ENCODE measurements at regions not wholly inside any gene's neighbourhood (a gene's known extent, or its start where the extent isn't known, plus 50 kb on each side); places are given as distances from the start of the nearest gene placed in this dataset.

DNA sequence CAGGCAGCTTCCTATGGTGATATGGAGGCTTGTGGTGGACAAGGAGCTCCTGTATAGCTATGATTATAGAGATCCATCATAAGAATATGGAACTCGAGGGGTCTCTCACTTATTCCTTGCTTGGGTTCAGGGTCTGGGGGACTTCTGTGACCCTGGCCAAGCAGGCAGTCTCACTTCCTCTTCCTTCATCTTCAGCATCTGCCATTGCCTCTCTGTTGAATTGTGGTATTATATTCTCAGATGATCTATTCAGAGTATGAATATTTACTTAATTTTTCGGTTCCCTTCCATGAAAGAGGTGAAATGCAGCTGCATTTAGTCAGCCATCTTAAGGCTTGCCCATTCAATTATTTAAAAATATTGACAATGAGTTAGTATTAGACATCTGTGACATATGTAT is 292.9 kb downstream of the SPIN4 start:
- Histone ChIP-seq H3K79me2 (ENCODE audit: control insufficient read depth, insufficient read depth, low read length) (no peaks in the 10 kb centered on the region), H3K4me3 (no peak overlapping the region), H3K4me2 (ENCODE audit: insufficient read depth, low read length) (no peak overlapping the region), H3K9me3 (replicated peaks; ENCODE audit: control insufficient read depth, insufficient read depth, low read depth, low read length) (no peaks in the 10 kb centered on the region), H3K4me1 (replicated peaks in 1 of 2; ENCODE audit: control insufficient read depth in 2 of 2, insufficient read depth in 2 of 2, low read length in 2 of 2) (no peaks in the 10 kb centered on the region), H4K20me1 (replicated peaks; ENCODE audit: control insufficient read depth, insufficient read depth, low read length) (no peaks in the 10 kb centered on the region), H2AFZ (ENCODE audit: low read depth, low read length) (no peak overlapping the region), H3K36me3 (ENCODE audit: control insufficient read depth, insufficient read depth, low read length) (no peaks in the 10 kb centered on the region), H3K9me1 (ENCODE audit: control insufficient read depth, insufficient read depth, low read length) (no peaks in the 10 kb centered on the region), H3K27ac (ENCODE audit: extremely low read depth, low read depth, low read length) (no peak overlapping the region), H3K9ac (ENCODE audit: insufficient read depth in 1 of 2, low read depth in 2 of 2, low read length in 2 of 2) (no peak overlapping the region), H3K27me3 (ENCODE audit: control insufficient read depth in 2 of 2, insufficient read depth in 2 of 2, low read length in 2 of 2) (no peaks in the 10 kb centered on the region)
- TF ChIP-seq KLF10 (CRISPR knock-in tag; IDR thresholded peaks at IDR 0.05), result no peak
- TF ChIP-seq, protein P1, sequence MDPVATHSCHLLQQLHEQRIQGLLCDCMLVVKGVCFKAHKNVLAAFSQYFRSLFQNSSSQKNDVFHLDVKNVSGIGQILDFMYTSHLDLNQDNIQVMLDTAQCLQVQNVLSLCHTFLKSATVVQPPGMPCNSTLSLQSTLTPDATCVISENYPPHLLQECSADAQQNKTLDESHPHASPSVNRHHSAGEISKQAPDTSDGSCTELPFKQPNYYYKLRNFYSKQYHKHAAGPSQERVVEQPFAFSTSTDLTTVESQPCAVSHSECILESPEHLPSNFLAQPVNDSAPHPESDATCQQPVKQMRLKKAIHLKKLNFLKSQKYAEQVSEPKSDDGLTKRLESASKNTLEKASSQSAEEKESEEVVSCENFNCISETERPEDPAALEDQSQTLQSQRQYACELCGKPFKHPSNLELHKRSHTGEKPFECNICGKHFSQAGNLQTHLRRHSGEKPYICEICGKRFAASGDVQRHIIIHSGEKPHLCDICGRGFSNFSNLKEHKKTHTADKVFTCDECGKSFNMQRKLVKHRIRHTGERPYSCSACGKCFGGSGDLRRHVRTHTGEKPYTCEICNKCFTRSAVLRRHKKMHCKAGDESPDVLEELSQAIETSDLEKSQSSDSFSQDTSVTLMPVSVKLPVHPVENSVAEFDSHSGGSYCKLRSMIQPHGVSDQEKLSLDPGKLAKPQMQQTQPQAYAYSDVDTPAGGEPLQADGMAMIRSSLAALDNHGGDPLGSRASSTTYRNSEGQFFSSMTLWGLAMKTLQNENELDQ (CRISPR knock-in tag; IDR thresholded peaks at IDR 0.05; ENCODE audit: borderline replicate concordance), result no peak
- TF ChIP-seq ZNF24 (IDR thresholded peaks at IDR 0.05), result no peak
- TF ChIP-seq ETV6 (IDR thresholded peaks at IDR 0.05; ENCODE audit: borderline replicate concordance in 1 of 2, low read depth in 2 of 2, low read length in 1 of 2), result no peak
- no peak for TF ChIP-seq ETV6 (CRISPR knock-in tag; IDR thresholded peaks at IDR 0.05; ENCODE audit: borderline replicate concordance)
- TF ChIP-seq RCOR1 (IDR thresholded peaks at IDR 0.05; ENCODE audit: borderline replicate concordance in 1 of 2, low read depth in 2 of 2, low read length in 2 of 2), result no peak
- no peak for TF ChIP-seq JUND (IDR thresholded peaks at IDR 0.05; ENCODE audit: borderline replicate concordance, low read depth, low read length)
- TF ChIP-seq JUND (tag; IDR thresholded peaks at IDR 0.05; ENCODE audit: borderline replicate concordance, low read depth, low read length), result no peak
- TF ChIP-seq HDAC2 (IDR thresholded peaks at IDR 0.05), result no peak
- no peak for TF ChIP-seq SMAD3 (CRISPR knock-in tag; conservative IDR thresholded peaks at IDR 0.05)
- no peak for TF ChIP-seq JUN (IDR thresholded peaks at IDR 0.05; ENCODE audit: borderline replicate concordance, low read depth, low read length)
- no peak for TF ChIP-seq JUN (CRISPR knock-in tag; IDR thresholded peaks at IDR 0.05; ENCODE audit: borderline replicate concordance)
- TF ChIP-seq RBM34 (IDR thresholded peaks at IDR 0.05; ENCODE audit: borderline replicate concordance, insufficient read depth, low read length), result no peak
- no peak for TF ChIP-seq RAD21 (CRISPR knock-in tag; conservative IDR thresholded peaks at IDR 0.05 in 1 of 2, IDR thresholded peaks at IDR 0.05 in 1 of 2)
- no peak for TF ChIP-seq HNRNPK (IDR thresholded peaks at IDR 0.05; ENCODE audit: low read depth, low read length, poor library complexity, severe bottlenecking)
- TF ChIP-seq TRIM24 (IDR thresholded peaks at IDR 0.05), result no peak
- no peak for TF ChIP-seq ARID2 (IDR thresholded peaks at IDR 0.05)
- TF ChIP-seq ZNF311 (CRISPR knock-in tag; IDR thresholded peaks at IDR 0.05), result no peak
- no peak for TF ChIP-seq ZC3H8 (IDR thresholded peaks at IDR 0.05)
- TF ChIP-seq ZKSCAN3 (CRISPR knock-in tag; IDR thresholded peaks at IDR 0.05), result no peak
- TF ChIP-seq ZBTB8A (IDR thresholded peaks at IDR 0.05; ENCODE audit: partially characterized antibody), result no peak
- DNase-seq (ENCODE audit: extremely low read depth in 1 of 4, low spot score in 3 of 4) (no peak), FAIRE-seq (no peak), ATAC-seq (no peak)
- intact Hi-C loops (cut with micrococcal nuclease) (no loop called here), in situ Hi-C loops (cut with MboI) (no loop called here)
- BruUV-seq (replicated peaks), result no TSS peak
- ChIA-PET CTCF (ENCODE audit: low intra/inter-chr PET ratio) (no interaction called here), POLR2A (no interaction called here)
- 0% methylated on average over 2 of the region's 2 CpGs for WGBS (ENCODE audit: insufficient coverage, low coverage, missing lambda C conversion rate)

Data from K562 (cell line).